ENCODE measurements at regions not wholly inside any gene's neighbourhood (a gene's known extent, or its start where the extent isn't known, plus 50 kb on each side); places are given as distances from the start of the nearest gene placed in this dataset.
A peak's percentile ranks its signal among the peaks of the same experiment; 100 is the strongest.

DNA sequence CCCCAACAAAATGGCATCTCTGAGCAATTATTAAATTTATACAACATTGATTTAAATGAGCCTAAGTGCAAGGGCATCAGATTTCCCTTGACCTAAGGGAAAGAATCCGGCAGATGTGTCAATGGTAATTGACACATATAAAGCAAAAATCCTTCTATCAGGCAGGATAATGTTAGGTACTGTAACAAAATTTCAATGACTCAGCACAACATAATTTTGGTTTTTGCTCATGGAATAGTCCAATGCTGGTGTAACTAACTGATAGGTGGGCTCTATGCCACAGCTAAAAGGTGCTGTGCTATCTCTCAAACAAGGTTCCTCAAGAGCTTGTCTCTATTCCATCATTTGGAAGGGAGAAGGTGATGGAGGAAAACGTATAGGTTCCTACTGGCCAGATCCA, 68.3 kb upstream of the MEIS1 start:
- no peak overlapping the region for H3K4me3 ChIP-seq (ENCODE audit: insufficient read depth, low read depth, low read length)

More for the DNA sequence above, 68.3 kb upstream of the MEIS1 start:
- Histone ChIP-seq H2AK9ac (replicated peaks; ENCODE audit: low read depth, low read length, poor library complexity) (no peak overlapping the region), H2BK20ac (ENCODE audit: low read depth, low read length) (no peak overlapping the region), H2AK5ac (ENCODE audit: low read depth, low read length) (no peak overlapping the region), H3K27ac (ENCODE audit: insufficient read depth, low read length) (no peak overlapping the region), H3K18ac (ENCODE audit: low read depth, low read length) (no peak overlapping the region), H3K27me3 (ENCODE audit: control insufficient read depth, insufficient read depth, low read length) (peaks cover 21% of the 10 kb centered on the region), H3K4me1 (ENCODE audit: control insufficient read depth, insufficient read depth, low read length) (peaks cover 3% of the 10 kb centered on the region; the same call in 1 of the 2 replicates), H2AFZ (replicated peaks; ENCODE audit: low read length, poor library complexity) (no peak overlapping the region), H3K56ac (ENCODE audit: extremely low read depth, insufficient read depth, low read length) (no peak overlapping the region), H2BK15ac (ENCODE audit: low read depth, low read length) (no peak overlapping the region), H3K23ac (ENCODE audit: low read depth, low read length) (no peak overlapping the region), H4K91ac (ENCODE audit: insufficient read depth, low read depth, low read length) (no peak overlapping the region), H2BK120ac (ENCODE audit: low read depth, low read length) (no peak overlapping the region), H4K20me1 (ENCODE audit: insufficient read depth, low read length) (no peaks in the 10 kb centered on the region), H3K9me1 (ENCODE audit: insufficient read depth, low read length) (no peaks in the 10 kb centered on the region), H3K79me1 (ENCODE audit: low read depth in 1 of 2, low read length in 2 of 2) (no peaks in the 10 kb centered on the region), H3K4me2 (ENCODE audit: low read depth, low read length) (no peak overlapping the region), H3K9me3 (ENCODE audit: control insufficient read depth, insufficient read depth, low read length) (no peaks in the 10 kb centered on the region), H3K36me3 (ENCODE audit: control insufficient read depth, insufficient read depth, low read length) (no peaks in the 10 kb centered on the region), H3K14ac (replicated peaks; ENCODE audit: low read depth, low read length) (no peak overlapping the region), H3K9ac (ENCODE audit: low read depth, low read length) (no peak overlapping the region), H4K8ac (ENCODE audit: low read depth in 2 of 2, low read length in 2 of 2) (no peak overlapping the region), H2BK5ac (ENCODE audit: low read depth, low read length, poor library complexity, severe bottlenecking) (no peak overlapping the region), H4K5ac (ENCODE audit: low read depth, low read length) (no peak overlapping the region), H3K4ac (ENCODE audit: low read depth, low read length) (no peak overlapping the region)
- ATAC-seq (ENCODE audit: low read depth) (no peak), DNase-seq (no peak)
- dilution Hi-C loops (cut with HindIII; ENCODE audit: low sequenced_read_pairs, unreplicated experiment), result no loop called here
- in situ Hi-C loops (cut with MboI; ENCODE audit: low sequenced_read_pairs), result no loop called here
- WGBS, 2 experiments (ENCODE audit: extremely low coverage in 2 of 2, insufficient read length in 1 of 2), result no CpG with 5 or more reads among the region's 2 CpGs
- CTCF ChIA-PET, result interaction anchor here (0.6 kb wide), 1 partner anchor 595 kb away, joined by 3 read pairs; no protein-coding TSS in a partner anchor
- POLR2A ChIA-PET (ENCODE audit: unreplicated experiment), result no interaction called here
- TF ChIP-seq SMC3 (IDR thresholded peaks at IDR 0.05; ENCODE audit: low read depth, low read length) (no peak), RAD21 (IDR thresholded peaks at IDR 0.05; ENCODE audit: low read length) (no peak), FOS (IDR thresholded peaks at IDR 0.05; ENCODE audit: low read depth, low read length) (no peak), CHD1 (IDR thresholded peaks at IDR 0.05; ENCODE audit: low read depth, low read length) (no peak), CTCF (conservative IDR thresholded peaks at IDR 0.05; ENCODE audit: low read depth, low read length) (no peak), MAZ (IDR thresholded peaks at IDR 0.05; ENCODE audit: borderline replicate concordance, low read depth, low read length) (no peak), RFX5 (IDR thresholded peaks at IDR 0.05; ENCODE audit: low read depth, low read length) (no peak), RCOR1 (IDR thresholded peaks at IDR 0.05; ENCODE audit: insufficient replicate concordance, low read length) (no peak), MAFK (IDR thresholded peaks at IDR 0.05; ENCODE audit: low read depth, low read length) (peak; percentile 67), NFE2L2 (IDR thresholded peaks at IDR 0.05; ENCODE audit: low read depth, low read length) (peak; percentile 66), MXI1 (IDR thresholded peaks at IDR 0.05; ENCODE audit: borderline replicate concordance, low read depth, low read length) (no peak), BHLHE40 (IDR thresholded peaks at IDR 0.05; ENCODE audit: low read depth, low read length) (no peak), CEBPB (IDR thresholded peaks at IDR 0.05; ENCODE audit: low read depth, low read length) (no peak), USF2 (IDR thresholded peaks at IDR 0.05; ENCODE audit: low read depth, low read length) (no peak), POLR2A (IDR thresholded peaks at IDR 0.05; ENCODE audit: low read depth, low read length) (no peak)
- TF ChIP-seq, protein P1, sequence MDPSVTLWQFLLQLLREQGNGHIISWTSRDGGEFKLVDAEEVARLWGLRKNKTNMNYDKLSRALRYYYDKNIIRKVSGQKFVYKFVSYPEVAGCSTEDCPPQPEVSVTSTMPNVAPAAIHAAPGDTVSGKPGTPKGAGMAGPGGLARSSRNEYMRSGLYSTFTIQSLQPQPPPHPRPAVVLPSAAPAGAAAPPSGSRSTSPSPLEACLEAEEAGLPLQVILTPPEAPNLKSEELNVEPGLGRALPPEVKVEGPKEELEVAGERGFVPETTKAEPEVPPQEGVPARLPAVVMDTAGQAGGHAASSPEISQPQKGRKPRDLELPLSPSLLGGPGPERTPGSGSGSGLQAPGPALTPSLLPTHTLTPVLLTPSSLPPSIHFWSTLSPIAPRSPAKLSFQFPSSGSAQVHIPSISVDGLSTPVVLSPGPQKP (IDR thresholded peaks at IDR 0.05; ENCODE audit: borderline replicate concordance, low read depth, low read length), result no peak
- no TSS peak for BruUV-seq (replicated peaks)
- intact Hi-C loops (cut with micrococcal nuclease), result no loop called here

Data from IMR-90 (cell line).